ENCODE measurements at regions not wholly inside any gene's neighbourhood (a gene's known extent, or its start where the extent isn't known, plus 50 kb on each side); places are given as distances from the start of the nearest gene placed in this dataset.

- TF ChIP-seq, protein P1, sequence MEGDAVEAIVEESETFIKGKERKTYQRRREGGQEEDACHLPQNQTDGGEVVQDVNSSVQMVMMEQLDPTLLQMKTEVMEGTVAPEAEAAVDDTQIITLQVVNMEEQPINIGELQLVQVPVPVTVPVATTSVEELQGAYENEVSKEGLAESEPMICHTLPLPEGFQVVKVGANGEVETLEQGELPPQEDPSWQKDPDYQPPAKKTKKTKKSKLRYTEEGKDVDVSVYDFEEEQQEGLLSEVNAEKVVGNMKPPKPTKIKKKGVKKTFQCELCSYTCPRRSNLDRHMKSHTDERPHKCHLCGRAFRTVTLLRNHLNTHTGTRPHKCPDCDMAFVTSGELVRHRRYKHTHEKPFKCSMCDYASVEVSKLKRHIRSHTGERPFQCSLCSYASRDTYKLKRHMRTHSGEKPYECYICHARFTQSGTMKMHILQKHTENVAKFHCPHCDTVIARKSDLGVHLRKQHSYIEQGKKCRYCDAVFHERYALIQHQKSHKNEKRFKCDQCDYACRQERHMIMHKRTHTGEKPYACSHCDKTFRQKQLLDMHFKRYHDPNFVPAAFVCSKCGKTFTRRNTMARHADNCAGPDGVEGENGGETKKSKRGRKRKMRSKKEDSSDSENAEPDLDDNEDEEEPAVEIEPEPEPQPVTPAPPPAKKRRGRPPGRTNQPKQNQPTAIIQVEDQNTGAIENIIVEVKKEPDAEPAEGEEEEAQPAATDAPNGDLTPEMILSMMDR (IDR thresholded peaks at IDR 0.05), result no peak
- no peak for TF ChIP-seq POLR2A (IDR thresholded peaks at IDR 0.05)
These were observed 109.4 kb upstream of the SERTAD2 start for GRCh38 chr2:64763126-64763525.
